Endothelial cell of umbilical vein (primary cell): ENCODE measurements at regions not wholly inside any gene's neighbourhood (a gene's known extent, or its start where the extent isn't known, plus 50 kb on each side); places are given as distances from the start of the nearest gene placed in this dataset.

Experiments
- FOS ChIP-seq: IDR thresholded peaks from 2 replicates; pipeline ENCODE4 v1.6.1; 2011; ENCODE audit warnings: mild to moderate bottlenecking, low read length, moderate library complexity, borderline replicate concordance; ENCODE audit not compliant: insufficient read depth
- MYC ChIP-seq: IDR thresholded peaks from one replicate; pipeline ENCODE4 v1.6.1; 2011; ENCODE audit warnings: mild to moderate bottlenecking, low read depth, low read length
- POLR2AphosphoS5 ChIP-seq: IDR thresholded peaks from 2 replicates; pipeline ENCODE4 v1.6.1; 2012; ENCODE audit warnings: low read depth, mild to moderate bottlenecking, control low read depth, low read length, moderate library complexity; ENCODE audit not compliant: insufficient read depth
- TF ChIP-seq, protein P1 (sequence below), 2 donors: IDR thresholded peaks; 1 replicate in 1 of 2; 2 replicates in 1 of 2; pipeline ENCODE4 v1.5.1; 2011; ENCODE audit warnings: low read length in 2 of 2, mild to moderate bottlenecking in 2 of 2, moderate library complexity in 2 of 2, control low read depth in 1 of 2, inconsistent platforms in 1 of 2, low read depth in 1 of 2; ENCODE audit not compliant: insufficient read depth in 1 of 2; ENCODE audit errors: extremely low read depth in 1 of 2

- TF ChIP-seq MYC = no peak
- TF ChIP-seq, protein P1, sequence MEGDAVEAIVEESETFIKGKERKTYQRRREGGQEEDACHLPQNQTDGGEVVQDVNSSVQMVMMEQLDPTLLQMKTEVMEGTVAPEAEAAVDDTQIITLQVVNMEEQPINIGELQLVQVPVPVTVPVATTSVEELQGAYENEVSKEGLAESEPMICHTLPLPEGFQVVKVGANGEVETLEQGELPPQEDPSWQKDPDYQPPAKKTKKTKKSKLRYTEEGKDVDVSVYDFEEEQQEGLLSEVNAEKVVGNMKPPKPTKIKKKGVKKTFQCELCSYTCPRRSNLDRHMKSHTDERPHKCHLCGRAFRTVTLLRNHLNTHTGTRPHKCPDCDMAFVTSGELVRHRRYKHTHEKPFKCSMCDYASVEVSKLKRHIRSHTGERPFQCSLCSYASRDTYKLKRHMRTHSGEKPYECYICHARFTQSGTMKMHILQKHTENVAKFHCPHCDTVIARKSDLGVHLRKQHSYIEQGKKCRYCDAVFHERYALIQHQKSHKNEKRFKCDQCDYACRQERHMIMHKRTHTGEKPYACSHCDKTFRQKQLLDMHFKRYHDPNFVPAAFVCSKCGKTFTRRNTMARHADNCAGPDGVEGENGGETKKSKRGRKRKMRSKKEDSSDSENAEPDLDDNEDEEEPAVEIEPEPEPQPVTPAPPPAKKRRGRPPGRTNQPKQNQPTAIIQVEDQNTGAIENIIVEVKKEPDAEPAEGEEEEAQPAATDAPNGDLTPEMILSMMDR (IDR thresholded peaks at IDR 0.05; ENCODE audit: extremely low read depth in 1 of 2, insufficient read depth in 1 of 2, low read depth in 1 of 2, low read length in 2 of 2) = no peak
- TF ChIP-seq FOS = no peak
- no peak for TF ChIP-seq POLR2AphosphoS5
Observed at GRCh38 chr1:103467100-103467499, 58.4 kb upstream of the RNPC3 start.
